ENCODE measurements at regions not wholly inside any gene's neighbourhood (a gene's known extent, or its start where the extent isn't known, plus 50 kb on each side); places are given as distances from the start of the nearest gene placed in this dataset.

DNA sequence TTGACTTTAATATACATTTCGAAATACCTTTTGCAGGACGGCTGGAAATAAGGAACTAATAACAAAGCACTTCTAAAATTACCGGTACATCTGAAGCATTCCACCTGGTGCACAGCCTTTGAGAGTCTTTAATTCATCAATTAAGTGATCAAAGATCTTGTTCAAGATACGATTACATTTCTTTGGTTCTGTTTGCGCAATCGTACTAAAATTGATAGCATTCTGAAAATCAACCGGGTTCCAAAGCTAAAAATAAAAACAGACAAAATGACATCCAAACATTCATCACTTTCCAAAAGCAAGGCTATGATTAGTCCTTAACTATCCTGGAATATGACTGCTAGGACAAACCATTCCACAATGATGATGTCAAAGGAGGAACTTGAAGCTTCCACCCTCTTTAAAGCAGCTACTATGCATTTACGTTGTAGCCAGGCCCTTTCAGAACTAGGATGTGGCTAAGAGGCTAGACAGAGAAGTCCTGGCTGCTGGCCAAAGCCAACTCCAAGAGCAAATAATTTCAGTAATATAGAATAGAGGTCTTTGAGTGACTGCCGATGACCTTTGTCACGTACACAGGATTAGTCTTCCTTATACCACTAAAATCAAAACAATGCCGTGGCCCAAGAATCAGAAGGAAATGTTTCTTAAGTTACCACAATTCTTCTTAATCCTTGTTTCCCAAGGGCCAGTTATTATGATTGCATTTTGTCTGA, 299.8 kb upstream of the PSMD7 start:
- DNase-seq (ENCODE audit: low spot score), result no peak
- POLR2A ChIA-PET, result no interaction called here
- H3K27ac ChIP-seq (ENCODE audit: low read depth, low read length, poor library complexity, severe bottlenecking), result no peak overlapping the region
- H3K9me3 ChIP-seq (ENCODE audit: low read length), result no peaks in the 10 kb centered on the region
- BruUV-seq (replicated peaks), result no TSS peak
- no peaks in the 10 kb centered on the region for H3K36me3 ChIP-seq (ENCODE audit: insufficient read depth, low read length)
- intact Hi-C loops (cut with micrococcal nuclease; ENCODE audit: unreplicated experiment), result no loop called here
- no peaks in the 10 kb centered on the region for H3K4me1 ChIP-seq (ENCODE audit: insufficient read depth, low read length, poor library complexity, severe bottlenecking)
- H3K79me2 ChIP-seq (ENCODE audit: insufficient read depth, low read depth, low read length), result no peaks in the 10 kb centered on the region
- CTCF ChIA-PET (ENCODE audit: unreplicated experiment), result no interaction called here
- no peak overlapping the region for H3K4me2 ChIP-seq (ENCODE audit: low read length)
- H2AFZ ChIP-seq (ENCODE audit: low read length), result no peak overlapping the region
- no peaks in the 10 kb centered on the region for H3K9me2 ChIP-seq (ENCODE audit: insufficient read depth, low read length)
- TF ChIP-seq, protein P1, sequence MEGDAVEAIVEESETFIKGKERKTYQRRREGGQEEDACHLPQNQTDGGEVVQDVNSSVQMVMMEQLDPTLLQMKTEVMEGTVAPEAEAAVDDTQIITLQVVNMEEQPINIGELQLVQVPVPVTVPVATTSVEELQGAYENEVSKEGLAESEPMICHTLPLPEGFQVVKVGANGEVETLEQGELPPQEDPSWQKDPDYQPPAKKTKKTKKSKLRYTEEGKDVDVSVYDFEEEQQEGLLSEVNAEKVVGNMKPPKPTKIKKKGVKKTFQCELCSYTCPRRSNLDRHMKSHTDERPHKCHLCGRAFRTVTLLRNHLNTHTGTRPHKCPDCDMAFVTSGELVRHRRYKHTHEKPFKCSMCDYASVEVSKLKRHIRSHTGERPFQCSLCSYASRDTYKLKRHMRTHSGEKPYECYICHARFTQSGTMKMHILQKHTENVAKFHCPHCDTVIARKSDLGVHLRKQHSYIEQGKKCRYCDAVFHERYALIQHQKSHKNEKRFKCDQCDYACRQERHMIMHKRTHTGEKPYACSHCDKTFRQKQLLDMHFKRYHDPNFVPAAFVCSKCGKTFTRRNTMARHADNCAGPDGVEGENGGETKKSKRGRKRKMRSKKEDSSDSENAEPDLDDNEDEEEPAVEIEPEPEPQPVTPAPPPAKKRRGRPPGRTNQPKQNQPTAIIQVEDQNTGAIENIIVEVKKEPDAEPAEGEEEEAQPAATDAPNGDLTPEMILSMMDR (conservative IDR thresholded peaks at IDR 0.05; ENCODE audit: low read length), result no peak
- TF ChIP-seq EZH2phosphoT487 (IDR thresholded peaks at IDR 0.05; ENCODE audit: borderline replicate concordance, low read depth, low read length), result no peak
- H3K4me3 ChIP-seq (ENCODE audit: low read depth, low read length, poor library complexity, severe bottlenecking), result no peak overlapping the region
- H4K20me1 ChIP-seq (ENCODE audit: insufficient read depth, low read length), result no peaks in the 10 kb centered on the region

DNA sequence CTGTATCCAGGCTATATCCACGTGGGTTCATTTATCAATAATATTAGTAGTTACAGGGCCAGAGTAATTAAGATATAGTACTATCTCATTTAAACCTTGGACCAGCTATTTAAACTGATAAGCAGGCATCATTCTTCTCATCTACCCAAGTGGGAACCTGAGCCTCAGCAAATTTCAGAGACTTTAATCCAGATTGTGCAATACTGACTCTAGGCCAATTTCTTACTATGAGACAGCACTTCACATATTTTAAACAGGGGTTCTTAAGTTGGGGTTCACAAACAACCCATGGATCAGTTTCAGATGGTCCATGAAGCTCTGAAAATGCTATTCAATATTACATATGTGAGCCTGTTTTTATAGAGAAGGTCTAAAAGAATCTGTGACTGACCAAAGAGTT, 302.7 kb upstream of the PSMD7 start:
- H2AFZ ChIP-seq (ENCODE audit: low read length), result no peak overlapping the region
- BruUV-seq (replicated peaks), result no TSS peak
- TF ChIP-seq, protein P1 (conservative IDR thresholded peaks at IDR 0.05; ENCODE audit: low read length), result no peak
- no peak for TF ChIP-seq EZH2phosphoT487 (IDR thresholded peaks at IDR 0.05; ENCODE audit: borderline replicate concordance, low read depth, low read length)

GRCh38 chr16:73978407-73978784, 318.2 kb upstream of the PSMD7 start:
- Histone ChIP-seq H3K9me3 (ENCODE audit: low read length) (no peaks in the 10 kb centered on the region), H3K9me2 (ENCODE audit: insufficient read depth, low read length) (no peaks in the 10 kb centered on the region), H3K79me2 (ENCODE audit: insufficient read depth, low read depth, low read length) (no peaks in the 10 kb centered on the region), H3K4me2 (ENCODE audit: low read length) (no peak overlapping the region), H3K4me3 (ENCODE audit: low read depth, low read length, poor library complexity, severe bottlenecking) (no peak overlapping the region), H4K20me1 (ENCODE audit: insufficient read depth, low read length) (no peaks in the 10 kb centered on the region), H3K36me3 (ENCODE audit: insufficient read depth, low read length) (no peaks in the 10 kb centered on the region), H2AFZ (ENCODE audit: low read length) (no peak overlapping the region), H3K4me1 (ENCODE audit: insufficient read depth, low read length, poor library complexity, severe bottlenecking) (no peaks in the 10 kb centered on the region), H3K27ac (ENCODE audit: low read depth, low read length, poor library complexity, severe bottlenecking) (no peak overlapping the region)
- POLR2A ChIA-PET, result no interaction called here
- CTCF ChIA-PET (ENCODE audit: unreplicated experiment), result no interaction called here
- no peak for TF ChIP-seq EZH2phosphoT487 (IDR thresholded peaks at IDR 0.05; ENCODE audit: borderline replicate concordance, low read depth, low read length)
- TF ChIP-seq, protein P1 (conservative IDR thresholded peaks at IDR 0.05; ENCODE audit: low read length), result no peak
- intact Hi-C loops (cut with micrococcal nuclease; ENCODE audit: unreplicated experiment), result no loop called here
- no TSS peak for BruUV-seq (replicated peaks)
- DNase-seq (ENCODE audit: low spot score), result no peak

More for the DNA sequence above, 302.7 kb upstream of the PSMD7 start:
- POLR2A ChIA-PET, result interaction anchor here (0.6 kb wide), 1 partner anchor 454 kb away, joined by 3 read pairs; no protein-coding TSS in a partner anchor
- Histone ChIP-seq H3K4me2 (ENCODE audit: low read length) (no peak overlapping the region), H3K4me1 (ENCODE audit: insufficient read depth, low read length, poor library complexity, severe bottlenecking) (no peaks in the 10 kb centered on the region), H3K9me2 (ENCODE audit: insufficient read depth, low read length) (no peaks in the 10 kb centered on the region), H3K9me3 (ENCODE audit: low read length) (no peaks in the 10 kb centered on the region), H3K36me3 (ENCODE audit: insufficient read depth, low read length) (no peaks in the 10 kb centered on the region), H3K79me2 (ENCODE audit: insufficient read depth, low read depth, low read length) (no peaks in the 10 kb centered on the region), H4K20me1 (ENCODE audit: insufficient read depth, low read length) (no peaks in the 10 kb centered on the region), H3K4me3 (ENCODE audit: low read depth, low read length, poor library complexity, severe bottlenecking) (no peak overlapping the region), H3K27ac (ENCODE audit: low read depth, low read length, poor library complexity, severe bottlenecking) (no peak overlapping the region)
- no peak for DNase-seq (ENCODE audit: low spot score)
- intact Hi-C loops (cut with micrococcal nuclease; ENCODE audit: unreplicated experiment), result no loop called here
- CTCF ChIA-PET (ENCODE audit: unreplicated experiment), result no interaction called here

Data from OCI-LY7 (cell line).